ENCODE measurements at regions not wholly inside any gene's neighbourhood (a gene's known extent, or its start where the extent isn't known, plus 50 kb on each side); places are given as distances from the start of the nearest gene placed in this dataset.
"Not testable (repeated sequence)": the region's sequence is repeated elsewhere in the genome, so short reads cannot be mapped to it uniquely, and the experiment has no call there.

- no peak for DNase-seq (ENCODE audit: low read depth in 2 of 2)
These were observed 293.9 kb upstream of the AMIGO2 start for GRCh38 chr12:47373554-47374150.

GRCh38 chr12:47370421-47370820 is 290.7 kb upstream of the AMIGO2 start:
- no peak for DNase-seq (ENCODE audit: low read depth in 2 of 2)

DNA sequence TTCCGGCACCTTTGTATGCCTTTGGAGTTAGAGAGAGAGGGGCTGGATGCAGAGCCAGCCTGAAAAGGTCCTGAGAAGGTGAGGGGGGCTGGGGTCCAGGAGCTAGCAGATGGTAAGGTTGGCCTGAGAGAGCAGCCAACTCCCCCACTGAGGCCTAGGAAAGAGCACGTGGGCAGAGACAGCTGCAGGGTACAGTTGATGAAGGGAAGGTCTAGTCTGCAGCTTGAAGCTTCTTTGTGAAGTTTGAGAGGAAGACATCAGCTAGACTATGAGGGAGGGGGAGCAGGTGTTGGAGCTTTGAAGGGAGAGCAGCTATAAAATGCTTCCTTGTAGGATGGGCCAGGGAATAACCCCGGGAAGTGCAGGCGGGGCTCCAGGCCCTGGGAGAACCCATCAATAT is 289.3 kb upstream of the AMIGO2 start:
- no peak for DNase-seq (ENCODE audit: low read depth in 2 of 2)

- no peak for DNase-seq (ENCODE audit: low read depth in 2 of 2)
These were observed 288.3 kb upstream of the AMIGO2 start for GRCh38 chr12:47367912-47368537.

GRCh38 chr12:47366579-47366978 is 286.8 kb upstream of the AMIGO2 start:
- DNase-seq (ENCODE audit: low read depth in 2 of 2) = no peak

DNA sequence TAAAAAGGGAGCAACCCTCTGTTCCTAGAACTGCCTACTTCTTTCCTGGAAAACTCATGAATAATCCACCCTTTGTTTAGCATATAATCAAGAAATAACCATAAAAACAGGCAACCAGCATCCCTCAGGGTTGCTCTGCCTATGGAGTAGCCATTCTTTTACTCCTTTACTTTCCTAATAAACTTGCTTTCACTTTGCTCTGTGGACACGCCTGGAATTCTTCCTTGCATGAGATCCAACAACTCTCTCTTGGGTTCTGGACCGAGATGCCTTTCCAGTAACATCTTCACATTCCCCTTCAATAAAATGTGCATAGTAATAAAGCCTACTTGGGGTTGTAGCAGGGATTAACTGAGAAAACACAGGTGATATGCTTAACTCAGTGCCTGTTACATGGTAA is 286.4 kb upstream of the AMIGO2 start:
- no peak for DNase-seq (ENCODE audit: low read depth in 2 of 2)

- not testable (repeated sequence) for DNase-seq (ENCODE audit: low read depth in 2 of 2)
These were observed 285.8 kb upstream of the AMIGO2 start for GRCh38 chr12:47365443-47366076.

- DNase-seq (ENCODE audit: low read depth in 2 of 2) = no peak
These were observed 284.5 kb upstream of the AMIGO2 start for GRCh38 chr12:47364261-47364660.

DNA sequence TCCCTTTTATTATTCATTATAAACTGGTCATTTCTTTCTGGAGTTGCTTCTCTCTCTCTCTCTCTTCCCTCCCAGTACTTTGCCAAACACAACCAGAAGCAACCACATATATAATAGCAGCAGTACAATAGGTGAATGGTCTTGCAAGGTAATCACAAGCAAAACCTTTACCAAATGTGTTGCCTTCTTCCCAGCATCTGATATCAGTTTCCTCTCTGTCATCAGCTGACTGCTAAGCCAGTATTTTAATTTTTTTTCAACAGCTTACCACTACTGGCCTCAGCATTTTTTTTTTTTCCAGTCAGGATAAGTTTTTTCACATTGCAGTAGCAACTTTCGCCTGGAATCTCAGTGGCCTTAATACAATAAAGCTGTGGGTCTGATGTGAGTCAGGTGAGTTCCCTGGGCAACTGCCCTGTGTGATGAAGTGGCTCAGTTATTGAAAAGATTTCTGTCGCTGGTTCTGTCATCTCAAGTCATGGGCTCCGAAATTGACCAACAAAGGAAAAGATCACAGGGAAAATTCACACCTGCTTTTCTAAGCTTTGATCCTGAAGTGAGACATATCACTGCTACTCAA is 282.5 kb upstream of the AMIGO2 start:
- no peak for DNase-seq (ENCODE audit: low read depth in 2 of 2)

- no peak for DNase-seq (ENCODE audit: low read depth in 2 of 2)
These were observed 281.7 kb upstream of the AMIGO2 start for GRCh38 chr12:47361389-47362021.

DNA sequence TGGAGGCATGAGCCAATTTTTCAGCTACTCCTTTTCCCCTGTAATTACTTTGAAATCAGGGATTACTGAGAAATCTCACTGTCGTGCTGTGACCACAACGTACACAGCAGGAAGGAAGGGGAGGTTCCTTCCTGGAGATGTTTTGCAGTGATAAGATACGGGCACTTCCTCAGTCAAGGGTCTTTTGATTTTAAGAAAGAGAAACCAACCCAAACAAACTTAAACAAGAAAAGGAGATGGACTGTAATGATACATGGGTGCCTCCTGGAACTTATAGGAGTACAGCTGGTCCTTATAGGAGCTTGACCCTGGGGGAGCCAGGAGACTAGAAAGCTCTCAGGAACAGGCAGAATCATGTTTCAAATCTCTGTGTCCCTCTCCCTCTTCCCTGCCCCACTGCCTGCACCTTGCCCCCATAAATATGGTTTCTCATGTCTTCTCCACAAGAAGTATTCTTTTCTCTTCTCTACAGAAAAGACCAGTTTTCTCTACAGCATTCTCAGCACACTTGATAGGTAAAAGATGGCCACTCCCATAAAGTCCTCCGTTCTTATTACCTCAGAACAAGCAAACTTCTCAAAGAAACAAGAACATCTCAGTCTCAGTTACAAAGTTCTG is 281.1 kb upstream of the AMIGO2 start:
- no peak for DNase-seq (ENCODE audit: low read depth in 2 of 2)

GRCh38 chr12:47360093-47360480 is 280.3 kb upstream of the AMIGO2 start:
- no peak for DNase-seq (ENCODE audit: low read depth in 2 of 2)

DNA sequence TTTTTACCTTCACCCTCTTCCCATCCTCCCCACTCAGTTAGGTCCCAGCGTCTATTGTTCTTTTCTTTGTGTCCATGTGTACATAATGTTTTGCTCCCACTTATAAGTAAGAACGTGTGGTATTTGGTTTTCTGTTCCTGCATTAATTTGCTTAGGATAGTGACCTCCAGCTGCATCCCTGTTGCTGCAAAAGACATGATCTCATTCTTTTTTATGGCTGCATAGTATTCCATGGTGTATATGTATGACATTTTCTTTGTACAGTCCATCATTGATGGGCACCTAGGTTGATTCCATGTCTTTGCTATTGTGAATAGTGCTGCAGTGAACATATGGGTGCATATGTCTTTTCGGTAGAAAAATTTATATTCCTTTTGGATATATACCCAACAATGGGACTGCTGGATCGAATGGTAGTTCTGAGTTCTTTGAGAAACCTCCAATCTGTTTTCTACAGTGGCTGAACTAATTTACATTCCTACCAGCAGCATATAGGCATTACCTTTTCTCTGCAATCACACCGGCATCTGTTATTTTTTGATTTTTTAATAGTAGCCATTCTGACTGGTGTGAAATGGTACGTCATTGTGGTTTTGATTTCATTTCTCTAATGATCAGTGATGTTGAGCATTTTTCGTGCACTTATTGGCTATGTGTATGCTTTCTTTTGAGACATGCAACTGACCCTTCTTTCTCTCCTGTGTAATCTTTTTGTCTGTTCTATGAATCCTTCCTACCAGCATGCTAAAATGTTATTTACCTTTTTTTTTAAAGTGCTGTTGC is 279.7 kb upstream of the AMIGO2 start:
- DNase-seq (ENCODE audit: low read depth in 2 of 2) = no peak

- not testable (repeated sequence) for DNase-seq (ENCODE audit: low read depth in 2 of 2)
These were observed 277.2 kb upstream of the AMIGO2 start for GRCh38 chr12:47357006-47357405.

DNA sequence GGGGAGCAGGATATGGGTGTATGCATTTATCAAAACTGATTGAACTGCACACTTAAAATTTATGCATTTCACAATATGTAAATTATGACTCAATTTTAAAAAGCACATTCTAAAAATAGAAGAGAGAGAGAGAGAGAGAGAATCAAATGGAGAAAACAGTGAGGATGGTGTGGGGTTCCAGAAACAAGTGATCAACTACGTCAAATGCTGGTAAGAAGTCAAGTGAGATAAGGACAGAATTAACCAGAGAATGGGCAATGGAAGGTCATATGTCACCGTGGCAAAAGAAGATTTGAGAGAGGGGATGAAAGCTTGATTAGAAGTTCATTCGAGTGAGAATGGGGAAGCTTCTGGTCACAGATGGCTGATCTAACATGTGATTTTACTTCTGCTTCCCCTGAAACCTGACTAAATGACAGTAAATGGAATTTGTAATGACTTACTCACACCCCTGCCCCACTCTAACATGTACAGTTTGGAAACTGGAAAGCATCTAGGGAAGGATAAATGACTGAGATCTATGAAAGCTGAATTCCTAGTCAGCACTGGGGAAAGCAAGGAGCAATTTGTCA is 276.5 kb upstream of the AMIGO2 start:
- DNase-seq (ENCODE audit: low read depth in 2 of 2) = no peak

DNA sequence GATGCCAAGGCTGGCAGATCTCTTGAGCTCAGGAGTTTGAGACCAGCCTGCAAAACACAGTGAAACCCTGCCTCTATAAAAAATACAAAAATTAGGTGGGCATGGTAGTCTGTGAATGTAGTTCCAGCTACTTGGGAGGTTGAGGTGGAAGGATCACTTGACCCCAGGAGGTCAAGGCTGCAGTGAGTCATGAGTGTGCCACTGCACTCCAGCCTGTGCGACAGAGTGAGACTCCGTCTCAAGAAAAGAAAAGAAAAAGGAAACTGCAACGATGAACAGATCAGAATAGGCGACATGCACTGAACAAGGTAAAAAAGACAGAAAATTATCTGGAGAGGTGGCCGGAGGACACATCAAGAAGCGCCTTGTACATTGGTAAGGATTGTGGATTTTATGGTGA is 273.7 kb upstream of the AMIGO2 start:
- DNase-seq (ENCODE audit: low read depth in 2 of 2) = no peak

GRCh38 chr12:47352067-47352466 is 272.3 kb upstream of the AMIGO2 start:
- DNase-seq (ENCODE audit: low read depth in 2 of 2) = no peak

DNA sequence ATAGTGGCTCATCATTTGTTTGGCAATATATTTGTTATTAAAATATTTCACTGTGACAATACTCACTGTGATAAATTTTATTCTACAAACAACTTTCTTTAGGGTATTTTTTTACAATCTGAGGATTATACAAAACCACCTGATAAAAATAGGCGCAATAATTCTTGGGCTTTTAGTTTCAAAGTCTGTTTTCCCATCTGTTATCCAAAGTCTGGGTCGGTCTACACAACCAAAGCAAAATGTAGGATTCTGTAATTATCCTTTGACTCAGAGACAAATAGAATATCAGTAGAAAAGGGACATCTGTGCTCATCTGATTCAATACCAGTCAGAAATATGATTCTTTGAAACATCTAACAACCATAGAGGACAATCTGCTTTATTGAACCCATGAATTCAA is 271.8 kb upstream of the AMIGO2 start:
- DNase-seq (ENCODE audit: low read depth in 2 of 2) = no peak

- DNase-seq (ENCODE audit: low read depth in 2 of 2) = no peak
These were observed 270.3 kb upstream of the AMIGO2 start for GRCh38 chr12:47350062-47350408.

DNA sequence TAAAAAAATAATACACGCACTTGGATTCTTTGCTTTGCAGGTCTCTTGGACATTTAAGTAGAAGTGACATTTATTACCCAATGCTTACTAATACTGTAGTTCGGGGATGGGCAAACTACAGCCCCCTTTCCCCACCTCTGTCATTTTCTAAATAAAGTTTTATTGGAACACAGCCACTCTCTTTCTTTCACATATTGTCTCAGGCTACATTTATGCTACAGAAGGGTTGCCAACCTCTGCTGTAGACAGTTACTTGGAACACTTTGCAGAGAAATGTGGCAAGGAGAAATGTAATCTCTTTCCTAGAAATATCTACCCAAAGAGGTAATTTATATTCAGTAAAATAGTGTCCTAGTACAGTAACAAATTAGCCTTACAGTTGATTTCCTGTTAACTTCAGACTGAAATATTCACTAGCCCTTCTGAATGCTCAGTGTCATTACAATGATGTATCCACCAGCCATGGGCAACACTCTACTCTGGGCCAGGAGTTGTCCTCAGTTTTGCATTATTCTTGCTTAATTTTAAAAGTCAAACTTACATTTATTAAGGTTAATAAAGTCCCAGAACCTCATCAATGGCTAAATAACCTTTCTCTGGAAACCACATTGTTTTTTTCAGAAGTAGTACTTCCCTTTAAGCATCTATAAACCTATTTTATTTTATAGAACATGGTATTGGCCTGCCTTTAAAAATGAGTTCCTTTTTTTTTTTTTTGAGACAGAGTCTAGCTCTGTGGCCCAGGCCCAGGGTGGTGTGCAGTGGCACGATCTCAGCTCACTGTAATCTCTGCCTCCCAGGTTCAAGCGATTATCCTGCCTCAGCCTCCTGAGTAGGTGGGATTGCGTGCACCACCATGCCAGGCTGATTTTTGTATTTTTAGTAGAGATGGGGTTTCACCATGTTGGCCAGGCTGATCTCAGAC is 269.6 kb upstream of the AMIGO2 start:
- no peak for DNase-seq (ENCODE audit: low read depth in 2 of 2)
